Astrocyte (in vitro differentiated cells and primary cell): ENCODE measurements at regions not wholly inside any gene's neighbourhood (a gene's known extent, or its start where the extent isn't known, plus 50 kb on each side); places are given as distances from the start of the nearest gene placed in this dataset.

Source experiments
- DNase-seq: peaks from one replicate; pipeline ENCODE4 v3.0.0-alpha.2; 2010; ENCODE audit warnings: low read depth
- FAIRE-seq: peaks from 2 replicates; lab custom pipeline; 2011; peaks lifted over from hg19 to GRCh38; lab: Jason Lieb, UNC
- H2AFZ ChIP-seq: 2 replicates; pipeline ENCODE4 v1.6.0; 2012; ENCODE audit warnings: low read depth, low read length, inconsistent platforms
- H3K27ac ChIP-seq: 2 replicates; pipeline ENCODE4 v1.5.1; 2011; ENCODE audit warnings: low read depth, low read length, inconsistent platforms
- H3K27me3 ChIP-seq: 2 replicates; pipeline ENCODE4 v1.6.0; 2011; ENCODE audit warnings: low read length, inconsistent platforms; ENCODE audit not compliant: insufficient read depth
- H3K36me3 ChIP-seq: 2 replicates; pipeline ENCODE4 v1.5.1; 2011; ENCODE audit warnings: low read length, inconsistent platforms; ENCODE audit not compliant: insufficient read depth
- H3K4me1 ChIP-seq: 2 replicates; pipeline ENCODE4 v1.5.1; 2011; ENCODE audit warnings: low read length, inconsistent platforms; ENCODE audit not compliant: insufficient read depth
- H3K4me2 ChIP-seq: 2 replicates; pipeline ENCODE4 v1.6.0; 2012; ENCODE audit warnings: low read length, inconsistent platforms
- H3K4me3 ChIP-seq: 2 replicates; pipeline ENCODE4 v1.5.1; 2011; ENCODE audit warnings: low read depth, mild to moderate bottlenecking, low read length, inconsistent platforms; ENCODE audit not compliant: insufficient read depth
- H3K79me2 ChIP-seq: 2 replicates; pipeline ENCODE4 v1.6.0; 2012; ENCODE audit warnings: mild to moderate bottlenecking, low read length, inconsistent platforms; ENCODE audit not compliant: insufficient read depth
- H3K9ac ChIP-seq: 2 replicates; pipeline ENCODE4 v1.6.0; 2012; ENCODE audit warnings: mild to moderate bottlenecking, low read length, inconsistent platforms
- H3K9me3 ChIP-seq: 2 replicates; pipeline ENCODE4 v1.5.1; 2012; ENCODE audit warnings: low read depth, mild to moderate bottlenecking, low read length, inconsistent platforms; ENCODE audit not compliant: insufficient read depth
- H4K20me1 ChIP-seq: 2 replicates; pipeline ENCODE4 v1.6.0; 2012; ENCODE audit warnings: low read length, inconsistent platforms; ENCODE audit not compliant: insufficient read depth
- H3K27ac Mint-ChIP-seq: one replicate; pipeline ENCODE4 v1.8.0; 2021; ENCODE audit warnings: mild to moderate bottlenecking, mixed read lengths; ENCODE audit not compliant: unreplicated experiment
- H3K27me3 Mint-ChIP-seq: one replicate; pipeline ENCODE4 v1.8.0; 2021; ENCODE audit warnings: low read depth, mixed read lengths; ENCODE audit not compliant: unreplicated experiment
- H3K36me3 Mint-ChIP-seq: one replicate; pipeline ENCODE4 v1.8.0; 2021; ENCODE audit warnings: low read depth, mixed read lengths; ENCODE audit not compliant: unreplicated experiment
- H3K4me1 Mint-ChIP-seq: one replicate; pipeline ENCODE4 v1.8.0; 2021; ENCODE audit warnings: low read depth, mixed read lengths; ENCODE audit not compliant: unreplicated experiment
- H3K4me3 Mint-ChIP-seq: one replicate; pipeline ENCODE4 v1.8.0; 2021; ENCODE audit warnings: mild to moderate bottlenecking, moderate library complexity, mixed read lengths; ENCODE audit not compliant: unreplicated experiment
- H3K9me3 Mint-ChIP-seq: one replicate; pipeline ENCODE4 v1.8.0; 2021; ENCODE audit warnings: mild to moderate bottlenecking, mixed read lengths; ENCODE audit not compliant: unreplicated experiment
- EZH2 ChIP-seq: IDR thresholded peaks from 2 replicates; pipeline ENCODE4 v1.6.1; 2012; ENCODE audit warnings: mild to moderate bottlenecking, low read length, inconsistent platforms; ENCODE audit not compliant: insufficient read depth
- TF ChIP-seq, protein P1 (sequence below): IDR thresholded peaks from 2 replicates; pipeline ENCODE4 v1.5.1; 2011; ENCODE audit warnings: low read depth, mild to moderate bottlenecking, inconsistent platforms, low read length, moderate library complexity; ENCODE audit not compliant: insufficient read depth

DNA sequence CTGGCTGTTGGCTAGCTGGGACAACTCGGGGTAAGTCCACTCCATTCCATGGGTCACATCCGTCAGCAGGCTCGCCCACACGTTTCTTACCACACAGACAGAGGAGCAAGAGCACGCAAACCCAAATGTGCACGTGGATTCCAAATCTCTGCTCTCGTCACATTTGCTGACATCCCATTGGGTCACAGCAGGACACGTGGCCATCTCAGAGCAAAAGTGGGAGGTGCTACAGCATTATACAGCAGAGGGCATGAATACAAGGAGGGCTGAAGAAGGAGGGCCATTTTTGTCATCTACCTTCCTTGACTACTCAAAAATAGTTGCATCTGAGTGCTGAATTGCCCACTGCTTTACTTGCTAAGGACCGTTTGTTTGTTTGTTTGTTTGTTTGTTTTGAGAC lies 84.7 kb downstream of the RBBP6 start:
- Histone ChIP-seq H3K9ac (no peak overlapping the region), H4K20me1 (no peaks in the 10 kb centered on the region), H3K4me1 (no peaks in the 10 kb centered on the region), H3K4me2 (no peak overlapping the region), H3K9me3 (no peaks in the 10 kb centered on the region), H3K27ac (no peak overlapping the region), H3K36me3 (no peaks in the 10 kb centered on the region), H3K27me3 (no peaks in the 10 kb centered on the region), H2AFZ (no peak overlapping the region), H3K4me3 (no peak overlapping the region), H3K79me2 (no peaks in the 10 kb centered on the region)
- Mint-ChIP-seq H3K9me3 (peaks cover 2% of the 10 kb centered on the region), H3K36me3 (no peaks in the 10 kb centered on the region), H3K4me3 (no peak overlapping the region), H3K4me1 (no peaks in the 10 kb centered on the region), H3K27ac (no peak overlapping the region), H3K27me3 (peaks cover 3% of the 10 kb centered on the region)
- DNase-seq = no peak
- TF ChIP-seq, protein P1, sequence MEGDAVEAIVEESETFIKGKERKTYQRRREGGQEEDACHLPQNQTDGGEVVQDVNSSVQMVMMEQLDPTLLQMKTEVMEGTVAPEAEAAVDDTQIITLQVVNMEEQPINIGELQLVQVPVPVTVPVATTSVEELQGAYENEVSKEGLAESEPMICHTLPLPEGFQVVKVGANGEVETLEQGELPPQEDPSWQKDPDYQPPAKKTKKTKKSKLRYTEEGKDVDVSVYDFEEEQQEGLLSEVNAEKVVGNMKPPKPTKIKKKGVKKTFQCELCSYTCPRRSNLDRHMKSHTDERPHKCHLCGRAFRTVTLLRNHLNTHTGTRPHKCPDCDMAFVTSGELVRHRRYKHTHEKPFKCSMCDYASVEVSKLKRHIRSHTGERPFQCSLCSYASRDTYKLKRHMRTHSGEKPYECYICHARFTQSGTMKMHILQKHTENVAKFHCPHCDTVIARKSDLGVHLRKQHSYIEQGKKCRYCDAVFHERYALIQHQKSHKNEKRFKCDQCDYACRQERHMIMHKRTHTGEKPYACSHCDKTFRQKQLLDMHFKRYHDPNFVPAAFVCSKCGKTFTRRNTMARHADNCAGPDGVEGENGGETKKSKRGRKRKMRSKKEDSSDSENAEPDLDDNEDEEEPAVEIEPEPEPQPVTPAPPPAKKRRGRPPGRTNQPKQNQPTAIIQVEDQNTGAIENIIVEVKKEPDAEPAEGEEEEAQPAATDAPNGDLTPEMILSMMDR = no peak
- no peak for FAIRE-seq

DNA sequence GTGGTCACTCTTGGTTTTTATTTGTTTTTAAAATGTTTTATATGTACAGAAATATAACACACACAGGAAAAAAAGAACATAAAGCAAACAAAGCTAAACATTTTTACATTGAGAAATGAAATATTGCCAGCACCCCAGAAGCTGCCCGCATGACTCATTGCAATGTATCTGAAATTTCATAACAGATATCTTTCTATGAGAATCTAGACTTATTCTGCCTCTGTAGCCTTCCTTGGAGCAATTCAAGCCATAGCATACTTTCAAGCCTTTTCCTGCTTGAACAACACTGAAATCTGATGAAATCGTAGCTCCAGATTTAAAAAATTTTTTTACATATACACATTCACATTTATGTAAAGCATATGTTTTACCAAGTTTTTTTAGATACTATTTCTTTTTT lies 86.9 kb downstream of the RBBP6 start:
- H3K9ac ChIP-seq = no peak overlapping the region
- H3K9me3 ChIP-seq = peaks cover 5% of the 10 kb centered on the region
- TF ChIP-seq, protein P1 = no peak
- TF ChIP-seq EZH2 = no peak
- H3K36me3 Mint-ChIP-seq = no peaks in the 10 kb centered on the region
- H3K27me3 Mint-ChIP-seq = no peaks in the 10 kb centered on the region
- no peaks in the 10 kb centered on the region for H3K36me3 ChIP-seq
- peaks cover 2% of the 10 kb centered on the region for H3K9me3 Mint-ChIP-seq
- H2AFZ ChIP-seq = no peak overlapping the region
- no peaks in the 10 kb centered on the region for H4K20me1 ChIP-seq
- H3K27ac Mint-ChIP-seq = no peak overlapping the region
- H3K27me3 ChIP-seq = no peaks in the 10 kb centered on the region
- no peak overlapping the region for H3K27ac ChIP-seq
- no peaks in the 10 kb centered on the region for H3K79me2 ChIP-seq
- H3K4me3 Mint-ChIP-seq = no peak overlapping the region
- H3K4me1 ChIP-seq = no peaks in the 10 kb centered on the region
- FAIRE-seq (no peak), DNase-seq (no peak)
- no peak overlapping the region for H3K4me3 ChIP-seq
- no peak overlapping the region for H3K4me2 ChIP-seq
- H3K4me1 Mint-ChIP-seq = no peaks in the 10 kb centered on the region

DNA sequence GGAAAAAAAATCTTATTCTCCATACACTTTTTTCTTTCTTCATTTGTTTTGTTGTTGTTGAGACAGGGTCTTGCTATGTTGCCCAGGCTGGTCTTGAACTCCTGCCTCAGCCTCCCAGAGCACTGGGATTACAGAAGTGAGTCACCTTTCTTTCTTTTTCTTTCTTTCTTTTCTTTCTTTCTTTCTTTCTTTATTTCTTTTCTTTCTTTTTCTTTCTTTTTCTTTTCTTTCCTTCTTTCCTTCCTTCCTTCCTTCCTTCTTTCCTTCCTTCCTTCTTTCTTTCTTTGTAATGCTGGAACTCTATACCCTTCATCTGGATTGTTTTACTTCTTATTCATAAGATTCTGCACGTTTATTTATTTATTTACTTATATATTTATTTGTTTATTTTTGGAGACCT lies 94.5 kb upstream of the TNRC6A start:
- Histone ChIP-seq H3K36me3 (no peaks in the 10 kb centered on the region), H3K27ac (no peak overlapping the region), H4K20me1 (no peaks in the 10 kb centered on the region), H3K4me1 (peaks cover 6% of the 10 kb centered on the region), H3K9ac (no peak overlapping the region), H3K79me2 (no peaks in the 10 kb centered on the region), H3K9me3 (peaks cover 5% of the 10 kb centered on the region), H3K4me2 (no peak overlapping the region), H3K4me3 (no peak overlapping the region), H3K27me3 (no peaks in the 10 kb centered on the region), H2AFZ (no peak overlapping the region)
- FAIRE-seq (no peak), DNase-seq (no peak)
- no peaks in the 10 kb centered on the region for H3K36me3 Mint-ChIP-seq
- H3K27me3 Mint-ChIP-seq = peaks cover 2% of the 10 kb centered on the region
- peaks cover 7% of the 10 kb centered on the region for H3K4me1 Mint-ChIP-seq
- H3K4me3 Mint-ChIP-seq = no peak overlapping the region
- peaks cover 1% of the 10 kb centered on the region for H3K9me3 Mint-ChIP-seq
- no peak overlapping the region for H3K27ac Mint-ChIP-seq
- TF ChIP-seq, protein P1 = no peak
- TF ChIP-seq EZH2 = no peak
